ENCODE measurements at regions not wholly inside any gene's neighbourhood (a gene's known extent, or its start where the extent isn't known, plus 50 kb on each side); places are given as distances from the start of the nearest gene placed in this dataset.

- H3K9me3 ChIP-seq: no peaks in the 10 kb centered on the region
- DNase-seq (no peak), ATAC-seq (no peak)
- intact Hi-C loops (cut with DNase I): no loop called here
- no peak overlapping the region for H3K27ac ChIP-seq
- no peaks in the 10 kb centered on the region for H3K4me1 ChIP-seq
- no peak for TF ChIP-seq CTCF (IDR thresholded peaks at IDR 0.05)
- no peak overlapping the region for H3K4me3 ChIP-seq
- H3K36me3 ChIP-seq: no peaks in the 10 kb centered on the region
- H3K27me3 ChIP-seq (ENCODE audit: low read depth): no peaks in the 10 kb centered on the region
Observed at GRCh38 chr7:136229790-136230189, 252.6 kb upstream of the MTPN start.

- no peak for TF ChIP-seq CTCF (IDR thresholded peaks at IDR 0.05)
- Histone ChIP-seq H3K27me3 (ENCODE audit: low read depth) (no peaks in the 10 kb centered on the region), H3K9me3 (no peaks in the 10 kb centered on the region), H3K4me3 (no peak overlapping the region), H3K36me3 (no peaks in the 10 kb centered on the region), H3K27ac (no peak overlapping the region), H3K4me1 (no peaks in the 10 kb centered on the region)
- intact Hi-C loops (cut with DNase I): no loop called here
- DNase-seq (no peak), ATAC-seq (no peak)
Observed at GRCh38 chr7:136228171-136228570, 251.0 kb upstream of the MTPN start.

- no peak for DNase-seq
- no peaks in the 10 kb centered on the region for H3K9me3 ChIP-seq
- H3K36me3 ChIP-seq: no peaks in the 10 kb centered on the region
- no peaks in the 10 kb centered on the region for H3K27me3 ChIP-seq (ENCODE audit: low read depth)
- H3K4me1 ChIP-seq: no peaks in the 10 kb centered on the region
- H3K27ac ChIP-seq: no peak overlapping the region
- ATAC-seq: no peak
- no peak for TF ChIP-seq CTCF (IDR thresholded peaks at IDR 0.05)
- intact Hi-C loops (cut with DNase I): no loop called here
- no peak overlapping the region for H3K4me3 ChIP-seq
Observed at GRCh38 chr7:136214356-136214755, 237.2 kb upstream of the MTPN start.

GRCh38 chr7:136213012-136213411, 235.9 kb upstream of the MTPN start:
- Histone ChIP-seq H3K36me3 (no peaks in the 10 kb centered on the region), H3K27me3 (ENCODE audit: low read depth) (no peaks in the 10 kb centered on the region), H3K27ac (no peak overlapping the region), H3K9me3 (no peaks in the 10 kb centered on the region), H3K4me1 (no peaks in the 10 kb centered on the region), H3K4me3 (no peak overlapping the region)
- no peak for TF ChIP-seq CTCF (IDR thresholded peaks at IDR 0.05)
- intact Hi-C loops (cut with DNase I): no loop called here
- ATAC-seq: no peak
- no peak for DNase-seq

GRCh38 chr7:136210664-136211063, 233.5 kb upstream of the MTPN start:
- ATAC-seq (no peak), DNase-seq (no peak)
- Histone ChIP-seq H3K4me1 (no peaks in the 10 kb centered on the region), H3K9me3 (no peaks in the 10 kb centered on the region), H3K4me3 (no peak overlapping the region), H3K27me3 (ENCODE audit: low read depth) (no peaks in the 10 kb centered on the region), H3K27ac (no peak overlapping the region), H3K36me3 (no peaks in the 10 kb centered on the region)
- TF ChIP-seq CTCF (IDR thresholded peaks at IDR 0.05): no peak
- intact Hi-C loops (cut with DNase I): no loop called here

GRCh38 chr7:136210079-136210478, 232.9 kb upstream of the MTPN start:
- Histone ChIP-seq H3K4me1 (no peaks in the 10 kb centered on the region), H3K9me3 (no peaks in the 10 kb centered on the region), H3K27ac (no peak overlapping the region), H3K36me3 (no peaks in the 10 kb centered on the region), H3K27me3 (ENCODE audit: low read depth) (no peaks in the 10 kb centered on the region), H3K4me3 (no peak overlapping the region)
- TF ChIP-seq CTCF (IDR thresholded peaks at IDR 0.05): no peak
- intact Hi-C loops (cut with DNase I): no loop called here
- DNase-seq (no peak), ATAC-seq (no peak)
